ENCODE measurements at regions not wholly inside any gene's neighbourhood (a gene's known extent, or its start where the extent isn't known, plus 50 kb on each side); places are given as distances from the start of the nearest gene placed in this dataset.

DNA sequence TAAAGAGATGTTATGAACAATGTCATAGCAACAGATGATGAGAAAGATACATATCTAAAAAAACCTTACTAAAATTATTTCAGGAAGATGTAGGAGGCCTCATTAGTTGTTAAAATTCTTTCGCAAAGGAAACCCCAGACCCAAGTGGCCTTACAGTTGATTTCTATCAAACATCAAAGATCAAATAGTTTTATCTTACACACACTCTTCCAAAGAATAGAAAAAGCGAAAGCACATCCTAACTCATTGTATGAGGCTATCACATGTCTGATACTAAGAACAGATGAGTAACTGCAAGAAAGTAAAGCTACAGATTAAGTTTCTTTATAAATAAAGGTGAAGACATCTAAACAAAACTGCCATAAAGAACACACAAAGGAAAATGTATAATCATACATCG is 82.9 kb upstream of the GDF10 start:
- Histone ChIP-seq H3K9me2 (ENCODE audit: insufficient read depth, low read length) (no peaks in the 10 kb centered on the region), H3F3A (ENCODE audit: insufficient read depth, low read length, poor library complexity, severe bottlenecking) (no peaks in the 10 kb centered on the region), H3K27me3 (ENCODE audit: insufficient read depth, low read depth, low read length) (no peaks in the 10 kb centered on the region), H3K4me3 (ENCODE audit: low read length) (no peak overlapping the region), H3K9ac (ENCODE audit: low read length) (no peak overlapping the region), H3K79me2 (replicated peaks; ENCODE audit: insufficient read depth, low read length) (no peaks in the 10 kb centered on the region), H3K4me2 (ENCODE audit: low read length) (no peak overlapping the region), H3K36me3 (ENCODE audit: insufficient read depth, low read length) (no peaks in the 10 kb centered on the region), H3K9me3 (ENCODE audit: low read length) (no peaks in the 10 kb centered on the region), H2AFZ (ENCODE audit: low read depth, low read length) (no peak overlapping the region), H4K20me1 (ENCODE audit: insufficient read depth) (no peaks in the 10 kb centered on the region), H3K27ac (ENCODE audit: low read length) (no peak overlapping the region)
- TF ChIP-seq SMC3 (conservative IDR thresholded peaks at IDR 0.05; ENCODE audit: poor library complexity) = no peak
- TF ChIP-seq EP300 (conservative IDR thresholded peaks at IDR 0.05; ENCODE audit: poor library complexity, severe bottlenecking) = no peak
- no peak for TF ChIP-seq EZH2 (IDR thresholded peaks at IDR 0.05; ENCODE audit: borderline replicate concordance, insufficient read depth, low read length, poor library complexity, severe bottlenecking)

DNA sequence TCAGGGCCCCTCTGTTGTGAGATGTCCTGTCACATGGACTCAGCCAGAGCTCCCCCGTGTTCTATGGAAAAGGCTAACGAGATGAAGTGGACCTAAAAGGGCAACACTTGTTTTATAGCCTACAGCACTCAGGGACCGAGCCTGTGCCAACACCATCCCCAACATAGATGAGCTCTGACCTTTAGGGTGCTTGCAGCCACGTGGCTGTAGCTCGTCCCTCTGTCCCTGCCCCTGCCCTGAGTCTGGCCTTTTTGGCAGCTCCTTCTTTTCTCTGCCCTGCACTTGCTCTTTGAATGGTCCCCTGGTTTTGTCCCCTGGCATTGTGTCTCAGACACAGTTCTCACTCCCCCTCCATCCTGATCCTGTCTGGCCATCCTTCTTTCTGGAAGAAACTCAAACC is 81.2 kb upstream of the GDF10 start:
- Histone ChIP-seq H3K9ac (ENCODE audit: low read length) (no peak overlapping the region), H3F3A (ENCODE audit: insufficient read depth, low read length, poor library complexity, severe bottlenecking) (no peaks in the 10 kb centered on the region), H3K4me3 (ENCODE audit: low read length) (no peak overlapping the region), H4K20me1 (ENCODE audit: insufficient read depth) (no peaks in the 10 kb centered on the region), H3K9me3 (ENCODE audit: low read length) (no peaks in the 10 kb centered on the region), H3K27ac (ENCODE audit: low read length) (no peak overlapping the region), H3K79me2 (replicated peaks; ENCODE audit: insufficient read depth, low read length) (no peaks in the 10 kb centered on the region), H3K9me2 (ENCODE audit: insufficient read depth, low read length) (no peaks in the 10 kb centered on the region), H3K36me3 (ENCODE audit: insufficient read depth, low read length) (no peaks in the 10 kb centered on the region), H2AFZ (ENCODE audit: low read depth, low read length) (no peak overlapping the region), H3K4me2 (ENCODE audit: low read length) (no peak overlapping the region), H3K27me3 (ENCODE audit: insufficient read depth, low read depth, low read length) (no peaks in the 10 kb centered on the region)
- TF ChIP-seq EP300 (conservative IDR thresholded peaks at IDR 0.05; ENCODE audit: poor library complexity, severe bottlenecking) = no peak

DNA sequence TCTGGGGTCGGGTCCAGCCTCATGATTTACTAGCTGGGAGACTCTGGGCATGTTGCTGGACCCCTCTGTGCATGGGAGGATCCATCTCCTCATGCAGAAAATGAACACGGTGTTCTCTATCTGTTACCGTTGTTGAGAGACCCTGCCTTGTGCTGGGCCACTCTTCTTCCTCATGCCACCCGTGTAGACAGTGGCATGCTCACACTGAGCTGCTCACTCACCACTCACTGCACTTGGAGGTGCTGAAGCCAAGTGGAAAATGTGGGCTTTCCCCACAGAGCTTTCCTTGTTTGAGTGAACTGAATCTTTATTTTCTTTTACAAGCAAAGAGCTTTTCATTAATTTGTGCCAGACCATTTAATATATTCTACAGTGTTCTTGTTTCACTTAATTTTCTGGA is 77.5 kb upstream of the GDF10 start:
- no peaks in the 10 kb centered on the region for H3K27me3 ChIP-seq (ENCODE audit: insufficient read depth, low read depth, low read length)
- H3K79me2 ChIP-seq (replicated peaks; ENCODE audit: insufficient read depth, low read length) = no peaks in the 10 kb centered on the region
- no peak overlapping the region for H3K9ac ChIP-seq (ENCODE audit: low read length)
- H3K9me2 ChIP-seq (ENCODE audit: insufficient read depth, low read length) = no peaks in the 10 kb centered on the region
- no peaks in the 10 kb centered on the region for H4K20me1 ChIP-seq (ENCODE audit: insufficient read depth)
- H3K4me3 ChIP-seq (ENCODE audit: low read length) = no peak overlapping the region
- no peaks in the 10 kb centered on the region for H3K36me3 ChIP-seq (ENCODE audit: insufficient read depth, low read length)
- no peaks in the 10 kb centered on the region for H3K9me3 ChIP-seq (ENCODE audit: low read length)
- H3K27ac ChIP-seq (ENCODE audit: low read length) = no peak overlapping the region
- no peak overlapping the region for H2AFZ ChIP-seq (ENCODE audit: low read depth, low read length)
- TF ChIP-seq TAF1 (IDR thresholded peaks at IDR 0.05; ENCODE audit: low read depth) (no peak), POLR2AphosphoS5 (IDR thresholded peaks at IDR 0.05) (no peak), RAD21 (conservative IDR thresholded peaks at IDR 0.05) (no peak), MXI1 (conservative IDR thresholded peaks at IDR 0.05; ENCODE audit: poor library complexity, severe bottlenecking) (no peak), EP300 (conservative IDR thresholded peaks at IDR 0.05; ENCODE audit: poor library complexity, severe bottlenecking) (no peak), SMC3 (conservative IDR thresholded peaks at IDR 0.05; ENCODE audit: poor library complexity) (no peak), EZH2 (IDR thresholded peaks at IDR 0.05; ENCODE audit: borderline replicate concordance, insufficient read depth, low read length, poor library complexity, severe bottlenecking) (no peak)
- TF ChIP-seq, protein P1, sequence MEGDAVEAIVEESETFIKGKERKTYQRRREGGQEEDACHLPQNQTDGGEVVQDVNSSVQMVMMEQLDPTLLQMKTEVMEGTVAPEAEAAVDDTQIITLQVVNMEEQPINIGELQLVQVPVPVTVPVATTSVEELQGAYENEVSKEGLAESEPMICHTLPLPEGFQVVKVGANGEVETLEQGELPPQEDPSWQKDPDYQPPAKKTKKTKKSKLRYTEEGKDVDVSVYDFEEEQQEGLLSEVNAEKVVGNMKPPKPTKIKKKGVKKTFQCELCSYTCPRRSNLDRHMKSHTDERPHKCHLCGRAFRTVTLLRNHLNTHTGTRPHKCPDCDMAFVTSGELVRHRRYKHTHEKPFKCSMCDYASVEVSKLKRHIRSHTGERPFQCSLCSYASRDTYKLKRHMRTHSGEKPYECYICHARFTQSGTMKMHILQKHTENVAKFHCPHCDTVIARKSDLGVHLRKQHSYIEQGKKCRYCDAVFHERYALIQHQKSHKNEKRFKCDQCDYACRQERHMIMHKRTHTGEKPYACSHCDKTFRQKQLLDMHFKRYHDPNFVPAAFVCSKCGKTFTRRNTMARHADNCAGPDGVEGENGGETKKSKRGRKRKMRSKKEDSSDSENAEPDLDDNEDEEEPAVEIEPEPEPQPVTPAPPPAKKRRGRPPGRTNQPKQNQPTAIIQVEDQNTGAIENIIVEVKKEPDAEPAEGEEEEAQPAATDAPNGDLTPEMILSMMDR (IDR thresholded peaks at IDR 0.05; ENCODE audit: poor library complexity, severe bottlenecking) = no peak
- TF ChIP-seq, protein P2, sequence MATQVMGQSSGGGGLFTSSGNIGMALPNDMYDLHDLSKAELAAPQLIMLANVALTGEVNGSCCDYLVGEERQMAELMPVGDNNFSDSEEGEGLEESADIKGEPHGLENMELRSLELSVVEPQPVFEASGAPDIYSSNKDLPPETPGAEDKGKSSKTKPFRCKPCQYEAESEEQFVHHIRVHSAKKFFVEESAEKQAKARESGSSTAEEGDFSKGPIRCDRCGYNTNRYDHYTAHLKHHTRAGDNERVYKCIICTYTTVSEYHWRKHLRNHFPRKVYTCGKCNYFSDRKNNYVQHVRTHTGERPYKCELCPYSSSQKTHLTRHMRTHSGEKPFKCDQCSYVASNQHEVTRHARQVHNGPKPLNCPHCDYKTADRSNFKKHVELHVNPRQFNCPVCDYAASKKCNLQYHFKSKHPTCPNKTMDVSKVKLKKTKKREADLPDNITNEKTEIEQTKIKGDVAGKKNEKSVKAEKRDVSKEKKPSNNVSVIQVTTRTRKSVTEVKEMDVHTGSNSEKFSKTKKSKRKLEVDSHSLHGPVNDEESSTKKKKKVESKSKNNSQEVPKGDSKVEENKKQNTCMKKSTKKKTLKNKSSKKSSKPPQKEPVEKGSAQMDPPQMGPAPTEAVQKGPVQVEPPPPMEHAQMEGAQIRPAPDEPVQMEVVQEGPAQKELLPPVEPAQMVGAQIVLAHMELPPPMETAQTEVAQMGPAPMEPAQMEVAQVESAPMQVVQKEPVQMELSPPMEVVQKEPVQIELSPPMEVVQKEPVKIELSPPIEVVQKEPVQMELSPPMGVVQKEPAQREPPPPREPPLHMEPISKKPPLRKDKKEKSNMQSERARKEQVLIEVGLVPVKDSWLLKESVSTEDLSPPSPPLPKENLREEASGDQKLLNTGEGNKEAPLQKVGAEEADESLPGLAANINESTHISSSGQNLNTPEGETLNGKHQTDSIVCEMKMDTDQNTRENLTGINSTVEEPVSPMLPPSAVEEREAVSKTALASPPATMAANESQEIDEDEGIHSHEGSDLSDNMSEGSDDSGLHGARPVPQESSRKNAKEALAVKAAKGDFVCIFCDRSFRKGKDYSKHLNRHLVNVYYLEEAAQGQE (IDR thresholded peaks at IDR 0.05; ENCODE audit: borderline replicate concordance) = no peak
- no peaks in the 10 kb centered on the region for H3F3A ChIP-seq (ENCODE audit: insufficient read depth, low read length, poor library complexity, severe bottlenecking)
- H3K4me2 ChIP-seq (ENCODE audit: low read length) = no peak overlapping the region

Data from neural cell (in vitro differentiated cells).